GM18873 (cell line): ENCODE measurements at regions not wholly inside any gene's neighbourhood (a gene's known extent, or its start where the extent isn't known, plus 50 kb on each side); places are given as distances from the start of the nearest gene placed in this dataset.
"Not testable (repeated sequence)": the region's sequence is repeated elsewhere in the genome, so short reads cannot be mapped to it uniquely, and the experiment has no call there.

Experiments used
- ATAC-seq: cut with Tn5 transposase; IDR thresholded peaks from one replicate; pipeline ENCODE4 v1.9.1; 2021; ENCODE audit warnings: mild to moderate bottlenecking, moderate library complexity, moderate number of reproducible peaks; ENCODE audit not compliant: unreplicated experiment, low FRiP score

DNA sequence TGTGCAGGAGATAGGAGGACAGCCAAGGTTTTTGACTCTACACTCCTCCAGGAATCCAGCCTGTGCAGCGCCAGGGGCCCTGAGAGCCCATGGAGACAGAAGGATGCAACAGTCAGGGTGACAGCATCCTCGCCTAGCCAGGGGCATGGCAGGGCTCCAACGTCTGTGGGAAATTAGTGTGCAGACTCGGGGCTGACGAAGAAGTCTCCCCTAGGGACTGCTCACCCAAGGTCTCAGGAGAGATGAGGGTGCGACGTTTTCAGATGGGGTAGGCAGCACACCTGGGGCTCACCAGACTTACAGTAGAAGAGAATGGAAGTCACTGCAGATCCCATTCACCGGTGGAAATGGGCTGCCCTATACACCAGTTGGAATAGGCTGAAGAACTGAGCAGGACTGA lies 241.7 kb downstream of the SETD4 start:
- no peak for ATAC-seq

DNA sequence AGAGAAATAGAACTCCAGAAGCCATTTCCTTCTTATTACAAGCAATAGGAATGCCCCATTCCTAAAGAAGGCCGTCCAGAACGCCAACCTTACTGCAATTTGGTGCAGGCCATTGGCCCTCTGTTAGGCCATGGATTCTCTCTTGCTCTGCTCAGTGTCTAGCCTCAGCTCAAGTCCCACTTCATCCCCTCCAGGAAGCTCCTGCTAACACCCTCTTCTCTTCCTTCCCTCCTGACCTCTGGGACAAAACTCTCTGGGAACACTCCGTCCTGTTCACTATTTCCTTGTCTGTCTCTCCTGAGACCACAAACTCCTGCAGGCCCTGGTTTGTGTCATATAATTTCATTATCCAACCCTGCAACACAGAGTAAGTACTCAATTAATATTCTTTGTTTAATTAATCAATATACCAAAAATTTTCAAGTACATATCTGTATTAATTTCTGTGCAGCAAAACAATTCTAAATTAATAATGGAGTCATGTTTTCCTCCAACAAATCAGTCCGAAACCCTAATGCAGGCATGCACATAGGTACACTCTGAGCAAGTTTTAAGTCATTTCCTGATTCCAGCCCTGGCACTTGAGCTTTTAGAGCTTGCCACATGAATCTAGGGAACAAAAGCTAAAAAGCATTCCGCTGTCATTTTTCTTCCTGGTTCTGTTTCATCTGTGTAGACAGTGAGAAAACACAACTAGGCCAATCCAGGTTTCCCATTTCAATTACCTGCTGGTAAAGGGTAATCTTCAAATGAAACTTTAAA lies 245.3 kb downstream of the SETD4 start:
- no peak for ATAC-seq

DNA sequence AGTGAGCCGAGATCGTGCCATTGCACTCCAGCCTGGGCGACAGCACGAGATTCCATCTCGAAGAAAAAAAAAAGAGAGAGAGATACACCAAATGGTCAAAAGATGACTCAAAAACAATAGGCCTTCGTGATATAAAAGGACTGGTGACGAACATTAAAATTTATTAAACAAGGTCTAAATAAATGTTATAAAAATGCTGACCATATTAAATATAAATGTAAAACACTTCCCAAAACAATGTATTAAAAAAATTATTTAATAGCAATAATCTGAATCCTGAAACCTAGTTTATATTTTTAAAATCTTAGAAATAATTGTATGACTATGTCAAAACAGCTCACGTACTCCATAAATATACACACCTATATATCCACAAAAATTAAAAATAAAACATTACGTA lies 247.6 kb downstream of the SETD4 start:
- ATAC-seq: no peak

DNA sequence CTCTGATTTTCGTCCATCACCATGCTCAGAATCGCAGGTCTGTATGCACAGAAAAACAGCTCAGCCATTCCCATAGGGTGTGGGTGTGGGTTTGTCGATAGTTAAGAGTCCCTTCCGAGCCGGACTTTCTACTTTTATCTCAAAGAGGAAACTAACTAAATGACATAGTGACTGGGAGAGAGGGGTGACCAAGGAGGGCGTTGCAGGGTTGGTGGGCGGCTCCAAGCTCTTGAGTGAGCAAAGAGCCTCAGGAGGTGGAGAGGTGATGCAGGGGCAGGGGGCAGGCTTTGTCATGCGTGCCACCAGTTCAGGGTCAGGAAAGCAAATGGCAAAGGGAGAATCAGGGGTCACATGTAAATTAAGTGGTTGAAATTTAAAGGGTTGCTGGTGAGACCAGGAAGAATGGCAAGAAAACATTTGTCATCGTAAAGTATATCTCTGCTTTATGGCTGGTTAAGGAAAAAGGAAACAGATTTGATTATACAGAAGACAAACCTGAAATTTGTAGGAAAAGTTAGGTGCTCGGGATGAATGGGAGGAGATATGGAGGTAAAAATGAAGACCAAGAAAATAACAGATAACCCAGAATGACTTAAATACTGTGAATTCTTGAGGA lies 249.0 kb downstream of the SETD4 start:
- no peak for ATAC-seq

- ATAC-seq: no peak
Measured at GRCh38 chr21:35810431-35810970, 249.8 kb downstream of the SETD4 start.

GRCh38 chr21:35801391-35801790 lies 258.9 kb downstream of the SETD4 start:
- no peak for ATAC-seq

DNA sequence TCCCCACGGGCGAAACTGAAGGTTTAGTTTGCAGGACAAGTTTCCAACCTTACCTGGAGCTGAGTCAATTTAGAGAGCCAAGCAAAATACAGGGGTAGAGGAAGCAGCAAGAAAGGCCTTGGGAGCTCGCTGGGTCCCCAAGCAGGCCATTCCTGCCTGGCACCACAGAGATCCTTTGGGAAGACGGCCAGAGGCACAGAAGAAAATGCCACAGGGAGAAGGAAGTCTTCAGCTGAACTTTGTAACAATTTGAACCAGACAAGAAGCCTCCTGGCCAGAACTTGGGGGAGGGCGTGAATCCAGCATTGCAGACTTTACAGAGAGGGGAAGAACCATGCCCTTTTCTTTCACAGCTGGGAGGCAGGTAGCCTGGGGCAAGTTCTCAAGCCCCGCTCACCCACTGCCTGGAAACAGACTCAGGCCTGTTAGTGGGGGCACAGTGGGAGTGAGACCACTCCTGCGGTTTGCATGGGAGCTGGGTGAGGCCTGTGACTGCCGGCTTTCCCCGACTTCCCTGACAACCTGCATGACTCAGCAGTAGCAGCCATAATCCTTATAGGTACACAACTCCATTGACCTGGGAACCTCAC lies 259.4 kb downstream of the SETD4 start:
- not testable (repeated sequence) for ATAC-seq

GRCh38 chr21:35796844-35797243 lies 263.5 kb downstream of the SETD4 start:
- ATAC-seq: no peak

GRCh38 chr21:35794527-35794926 lies 265.8 kb downstream of the SETD4 start:
- not testable (repeated sequence) for ATAC-seq

- no peak for ATAC-seq
Measured at GRCh38 chr21:35792569-35793305, 267.6 kb downstream of the SETD4 start.

DNA sequence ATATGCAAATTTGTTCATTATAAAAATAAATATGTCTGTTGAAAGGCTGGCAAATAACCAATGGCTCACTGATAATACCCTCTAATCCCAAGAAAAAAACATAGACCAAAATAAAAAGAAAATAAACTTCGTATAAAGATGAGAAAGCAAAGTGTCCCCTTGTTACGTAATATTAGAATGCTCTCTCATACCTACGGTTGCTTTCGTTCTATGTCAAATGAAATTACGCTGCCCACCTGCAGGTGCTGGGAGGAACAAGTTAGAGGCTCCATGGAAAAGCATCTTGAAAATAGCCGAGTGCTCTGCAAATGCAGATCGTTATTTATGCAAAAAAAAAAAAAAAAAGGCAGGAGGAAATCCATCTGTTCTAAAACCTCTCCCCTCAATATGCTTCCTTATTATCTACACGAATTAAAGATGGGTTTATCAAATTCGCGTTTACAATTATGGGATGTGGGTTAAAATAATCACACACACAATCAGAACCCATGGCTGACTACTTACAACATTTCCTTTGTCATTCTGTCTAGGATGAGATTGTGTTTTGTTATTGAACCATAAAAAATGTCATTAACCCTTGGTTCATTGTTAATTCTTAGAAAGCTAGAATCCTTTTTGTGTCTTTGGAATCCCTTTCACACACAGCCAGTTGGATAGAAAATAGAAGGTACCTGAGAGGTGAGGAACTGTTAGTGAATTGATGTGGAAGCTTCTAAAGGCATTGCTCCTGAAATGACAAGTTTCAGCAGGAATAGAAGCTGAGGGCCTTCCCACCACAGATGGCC lies 268.6 kb downstream of the SETD4 start:
- no peak for ATAC-seq

- ATAC-seq: no peak
Measured at GRCh38 chr21:35783721-35784120, 276.6 kb downstream of the SETD4 start.

DNA sequence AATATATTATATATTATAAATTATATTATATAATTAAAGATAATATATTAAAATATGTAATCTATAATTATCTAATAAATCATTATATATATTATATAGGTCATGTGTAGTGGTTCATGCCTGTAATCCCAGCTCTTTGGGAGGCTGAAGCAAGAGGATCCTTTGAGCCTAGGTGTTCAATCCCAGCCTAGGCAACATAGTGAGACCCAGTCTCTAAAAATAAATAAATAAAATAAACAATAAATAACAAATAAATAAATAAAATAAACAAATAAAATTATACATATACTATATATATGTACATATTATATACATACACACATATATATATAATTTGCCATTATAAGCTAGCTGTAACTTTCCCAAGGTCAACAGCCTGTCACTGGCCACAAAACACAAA lies 277.7 kb downstream of the SETD4 start:
- ATAC-seq: no peak

GRCh38 chr21:35780983-35781382 lies 279.3 kb downstream of the SETD4 start:
- no peak for ATAC-seq

DNA sequence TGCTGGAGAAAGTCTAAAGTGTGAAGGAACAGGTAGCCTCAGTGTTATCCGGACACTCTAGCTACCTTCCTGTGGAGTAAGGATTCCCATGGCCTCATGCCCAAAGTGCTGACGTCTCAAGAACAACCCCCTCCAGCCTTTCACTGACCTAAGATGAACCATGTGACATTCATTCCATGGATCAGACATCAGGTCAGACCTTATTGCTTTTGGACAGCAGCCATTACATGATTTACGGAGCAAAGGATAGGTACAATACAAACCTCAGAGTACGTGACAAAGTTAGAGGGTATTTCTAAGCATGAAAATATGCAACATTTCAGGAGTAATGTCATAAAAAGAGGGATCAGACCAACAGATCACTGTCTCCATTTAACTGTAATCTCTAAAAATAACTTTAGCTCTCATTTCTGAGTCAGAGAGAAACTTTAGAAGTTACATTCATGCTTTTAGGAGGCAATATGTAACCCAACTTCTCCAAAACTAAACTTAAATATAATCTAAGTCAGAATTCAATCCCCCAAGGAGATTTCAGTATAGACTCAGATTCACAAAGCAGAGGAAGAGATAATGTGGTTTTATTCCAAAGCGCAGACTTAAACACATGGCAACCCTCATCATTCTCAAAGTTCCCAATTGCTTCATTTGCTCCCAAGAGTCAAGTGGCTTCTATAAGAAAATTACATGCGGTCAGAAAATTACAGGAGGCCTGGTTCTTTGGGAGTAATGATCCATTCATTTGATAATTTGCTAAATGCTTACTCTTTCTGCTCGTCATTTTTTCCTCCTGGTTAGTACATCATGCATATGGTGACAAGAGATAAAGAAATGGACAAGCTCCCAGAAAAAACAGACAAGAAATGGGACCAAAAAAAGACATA lies 280.4 kb downstream of the SETD4 start:
- ATAC-seq: no peak

DNA sequence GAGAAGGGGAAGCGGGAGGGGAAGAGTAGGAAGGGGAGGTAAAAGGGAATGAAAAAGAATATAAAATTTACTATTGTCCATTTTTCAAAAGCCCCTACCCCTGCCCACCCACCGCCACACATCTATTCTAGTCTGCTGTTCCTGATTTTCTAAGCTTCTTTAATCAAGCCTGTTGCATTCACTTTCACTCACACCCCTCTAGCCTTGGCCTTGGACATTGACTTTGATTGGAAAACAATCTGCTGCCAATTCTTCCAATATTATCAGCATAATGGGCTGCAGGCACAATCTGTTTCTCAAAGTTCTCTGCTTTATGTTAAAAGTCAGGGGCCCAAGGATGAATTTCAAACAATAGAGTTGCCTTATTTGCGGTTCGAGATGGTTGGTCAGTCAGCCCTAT lies 281.2 kb downstream of the SETD4 start:
- ATAC-seq: no peak

- ATAC-seq: no peak
Measured at GRCh38 chr21:35777081-35777480, 283.2 kb downstream of the SETD4 start.

DNA sequence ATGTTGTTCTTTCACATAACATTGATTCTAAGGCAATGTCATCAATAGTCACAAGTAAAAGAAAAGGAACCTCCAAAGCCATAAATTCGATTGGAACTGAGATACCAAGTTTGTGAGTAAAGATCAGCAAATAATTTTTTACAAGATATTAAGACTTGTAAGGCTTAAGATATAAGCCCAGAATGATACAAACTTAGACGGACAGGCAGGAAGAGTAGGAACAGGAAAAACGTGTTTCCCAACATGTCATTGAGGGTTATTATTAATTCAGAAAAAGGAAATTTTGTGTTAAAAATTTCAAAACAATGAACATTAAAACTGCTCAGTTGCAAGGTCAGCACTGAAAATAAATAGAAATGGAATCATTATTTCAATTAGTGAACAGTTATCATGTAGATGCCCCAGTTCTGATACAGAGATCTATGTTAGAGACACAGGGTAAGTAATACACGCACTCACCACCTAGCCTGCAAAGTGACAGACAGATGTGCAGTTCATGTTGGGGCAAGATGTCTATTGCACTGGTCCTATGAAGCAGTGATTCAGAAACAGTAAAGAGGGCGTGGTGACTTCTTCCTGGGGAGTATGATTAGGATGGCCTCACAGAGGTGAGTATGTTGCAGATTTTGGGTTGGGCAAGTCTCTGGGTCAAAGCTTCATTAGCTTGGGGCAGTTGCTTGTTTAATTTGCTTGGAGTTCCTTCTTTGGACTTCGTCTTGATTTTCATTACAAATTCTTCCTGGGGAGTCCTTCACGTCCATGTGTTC lies 284.4 kb downstream of the SETD4 start:
- no peak for ATAC-seq
